ENCODE measurements at regions not wholly inside any gene's neighbourhood (a gene's known extent, or its start where the extent isn't known, plus 50 kb on each side); places are given as distances from the start of the nearest gene placed in this dataset.

- no peak overlapping the region for H3K4me3 ChIP-seq (ENCODE audit: low read depth, low read length)
- TF ChIP-seq, protein P1, sequence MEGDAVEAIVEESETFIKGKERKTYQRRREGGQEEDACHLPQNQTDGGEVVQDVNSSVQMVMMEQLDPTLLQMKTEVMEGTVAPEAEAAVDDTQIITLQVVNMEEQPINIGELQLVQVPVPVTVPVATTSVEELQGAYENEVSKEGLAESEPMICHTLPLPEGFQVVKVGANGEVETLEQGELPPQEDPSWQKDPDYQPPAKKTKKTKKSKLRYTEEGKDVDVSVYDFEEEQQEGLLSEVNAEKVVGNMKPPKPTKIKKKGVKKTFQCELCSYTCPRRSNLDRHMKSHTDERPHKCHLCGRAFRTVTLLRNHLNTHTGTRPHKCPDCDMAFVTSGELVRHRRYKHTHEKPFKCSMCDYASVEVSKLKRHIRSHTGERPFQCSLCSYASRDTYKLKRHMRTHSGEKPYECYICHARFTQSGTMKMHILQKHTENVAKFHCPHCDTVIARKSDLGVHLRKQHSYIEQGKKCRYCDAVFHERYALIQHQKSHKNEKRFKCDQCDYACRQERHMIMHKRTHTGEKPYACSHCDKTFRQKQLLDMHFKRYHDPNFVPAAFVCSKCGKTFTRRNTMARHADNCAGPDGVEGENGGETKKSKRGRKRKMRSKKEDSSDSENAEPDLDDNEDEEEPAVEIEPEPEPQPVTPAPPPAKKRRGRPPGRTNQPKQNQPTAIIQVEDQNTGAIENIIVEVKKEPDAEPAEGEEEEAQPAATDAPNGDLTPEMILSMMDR (IDR thresholded peaks at IDR 0.05; ENCODE audit: insufficient read depth, low read length) = no peak
- DNase-seq (ENCODE audit: low read depth) = no peak
Observed at GRCh38 chr12:108033090-108033489, 96.0 kb upstream of the WSCD2 start.

- H3K4me3 ChIP-seq (ENCODE audit: low read depth, low read length) = no peak overlapping the region
- no peak for DNase-seq (ENCODE audit: low read depth)
- TF ChIP-seq, protein P1 (IDR thresholded peaks at IDR 0.05; ENCODE audit: insufficient read depth, low read length) = no peak
Observed at GRCh38 chr12:108035372-108035771, 93.7 kb upstream of the WSCD2 start.

DNA sequence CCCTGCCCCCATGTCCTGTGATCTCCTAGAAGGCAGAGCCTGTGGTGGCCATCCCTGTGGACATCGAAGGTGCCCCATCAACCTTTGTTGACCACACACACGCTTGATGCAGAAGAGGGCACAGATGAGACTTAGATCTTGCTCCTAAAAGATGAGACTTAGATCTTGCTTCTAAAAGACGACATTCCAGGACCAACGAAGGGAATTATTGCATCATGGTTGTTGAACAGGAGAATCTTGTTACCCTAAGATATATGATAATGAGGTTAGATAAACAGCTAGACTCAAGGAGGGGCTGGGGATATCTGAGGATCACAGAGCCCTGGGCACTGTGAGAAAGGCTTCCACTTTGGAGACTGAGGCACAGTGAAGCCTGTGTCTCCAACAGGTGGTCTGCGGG lies 91.1 kb upstream of the WSCD2 start:
- no peak for DNase-seq (ENCODE audit: low read depth)
- H3K4me3 ChIP-seq (ENCODE audit: low read depth, low read length) = no peak overlapping the region
- TF ChIP-seq, protein P1 (IDR thresholded peaks at IDR 0.05; ENCODE audit: insufficient read depth, low read length) = no peak

DNA sequence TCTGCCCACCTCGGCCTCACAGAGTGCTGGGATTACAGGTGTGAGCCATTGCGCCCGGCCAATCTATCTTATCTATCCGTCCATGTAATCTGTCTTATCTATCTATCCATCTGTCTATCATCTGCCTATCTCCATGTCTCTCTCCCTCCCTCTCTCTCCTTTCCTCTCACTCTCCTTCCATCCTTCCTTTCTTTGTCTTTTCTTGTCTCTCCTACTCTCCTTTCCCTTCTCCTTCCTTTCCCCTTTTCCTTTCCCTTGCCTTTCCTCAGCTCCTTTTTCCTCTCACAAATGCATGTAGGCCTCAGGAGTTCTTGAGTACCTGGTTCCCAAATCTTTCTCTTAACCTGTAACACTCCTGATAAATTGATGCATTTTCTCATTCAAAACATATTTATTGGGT lies 89.3 kb upstream of the WSCD2 start:
- TF ChIP-seq, protein P1 (IDR thresholded peaks at IDR 0.05; ENCODE audit: insufficient read depth, low read length) = no peak
- H3K4me3 ChIP-seq (ENCODE audit: low read depth, low read length) = no peak overlapping the region
- no peak for DNase-seq (ENCODE audit: low read depth)

- no peak for DNase-seq (ENCODE audit: low read depth)
- H3K4me3 ChIP-seq (ENCODE audit: low read depth, low read length) = no peak overlapping the region
- TF ChIP-seq, protein P1 (IDR thresholded peaks at IDR 0.05; ENCODE audit: insufficient read depth, low read length) = no peak
Observed at GRCh38 chr12:108040947-108041346, 88.1 kb upstream of the WSCD2 start.

- TF ChIP-seq, protein P1 (IDR thresholded peaks at IDR 0.05; ENCODE audit: insufficient read depth, low read length) = no peak
- no peak overlapping the region for H3K4me3 ChIP-seq (ENCODE audit: low read depth, low read length)
- DNase-seq (ENCODE audit: low read depth) = no peak
Observed at GRCh38 chr12:108043286-108043685, 85.8 kb upstream of the WSCD2 start.

DNA sequence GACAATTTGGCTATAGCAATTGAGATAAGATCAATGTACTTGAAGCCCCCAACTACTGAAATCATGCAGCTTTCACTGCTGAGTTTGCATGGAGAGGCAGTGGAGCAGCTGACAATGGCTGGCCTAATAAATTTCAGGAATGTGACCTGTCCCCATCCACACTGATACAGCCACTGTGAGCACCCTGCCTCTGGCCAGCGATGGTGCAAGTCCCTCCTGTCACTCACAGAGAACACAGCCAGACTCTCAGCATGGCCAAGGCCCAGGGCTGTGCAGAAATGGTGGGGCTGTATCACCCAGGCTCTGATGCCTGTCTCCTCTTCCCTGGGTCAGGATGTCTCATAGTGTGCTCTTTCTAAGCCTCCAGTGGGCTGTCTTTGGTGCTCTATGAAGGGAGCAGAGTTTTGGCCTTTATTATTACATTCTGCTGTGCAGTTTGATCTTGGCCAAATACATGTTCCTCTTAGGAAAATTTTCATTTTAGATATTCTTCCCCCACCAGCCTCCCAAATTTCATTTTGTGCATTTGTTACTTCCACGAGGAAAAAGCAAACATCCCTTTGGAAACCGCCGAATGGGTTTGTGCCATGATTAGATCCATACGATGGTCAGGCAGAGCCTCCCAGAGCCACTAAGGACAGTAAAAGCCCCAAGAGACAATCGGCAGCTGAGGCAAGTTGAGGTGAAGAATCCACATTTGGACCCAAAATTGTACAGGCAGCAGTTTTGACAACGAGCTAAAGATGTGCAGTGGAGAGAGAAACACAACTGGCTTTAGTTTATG lies 85.1 kb upstream of the WSCD2 start:
- TF ChIP-seq, protein P1 (IDR thresholded peaks at IDR 0.05; ENCODE audit: insufficient read depth, low read length) = no peak
- H3K4me3 ChIP-seq (ENCODE audit: low read depth, low read length) = no peak overlapping the region
- no peak for DNase-seq (ENCODE audit: low read depth)

All from fibroblast of the aortic adventitia (primary cell).